ENCODE measurements at regions not wholly inside any gene's neighbourhood (a gene's known extent, or its start where the extent isn't known, plus 50 kb on each side); places are given as distances from the start of the nearest gene placed in this dataset.

DNA sequence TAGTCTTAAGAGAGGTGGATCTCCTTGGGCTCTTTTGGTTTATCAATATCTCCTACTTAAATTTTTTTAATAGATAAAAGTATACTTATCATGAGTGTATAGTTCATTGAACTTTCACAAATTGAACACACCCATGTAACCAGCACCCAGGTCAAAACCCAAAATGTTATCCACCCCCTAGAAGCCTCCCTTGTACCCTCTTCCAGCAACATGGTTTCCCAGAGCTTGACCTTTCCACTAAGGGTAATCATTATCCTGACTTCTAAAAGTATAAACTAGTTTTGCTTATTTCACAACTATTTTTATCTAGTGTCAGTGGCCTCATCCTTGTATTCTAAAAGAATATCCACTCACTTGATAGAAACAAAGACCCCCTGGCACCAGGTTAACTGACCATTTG is 106.8 kb downstream of the MDH1 start:
- Histone ChIP-seq H3K9me3 (no peaks in the 10 kb centered on the region), H3K27ac (peak overlapping the region; percentile 18 to 91 (median 40)), H3K36me3 (no peaks in the 10 kb centered on the region), H3K4me1 (peaks cover 0 to 54% (median 18%) of the 10 kb centered on the region in 4 donors), H3K4me3 (no peak overlapping the region), H3K27me3 (no peaks in the 10 kb centered on the region)
- intact Hi-C loops (cut with DNase I): loop anchor here in 1 of 2 donors (10.0 kb wide), 1 partner anchor 189 kb away; no protein-coding TSS in a partner anchor
- TF ChIP-seq POLR2A (IDR thresholded peaks at IDR 0.05): no peak
- TF ChIP-seq, protein P1, sequence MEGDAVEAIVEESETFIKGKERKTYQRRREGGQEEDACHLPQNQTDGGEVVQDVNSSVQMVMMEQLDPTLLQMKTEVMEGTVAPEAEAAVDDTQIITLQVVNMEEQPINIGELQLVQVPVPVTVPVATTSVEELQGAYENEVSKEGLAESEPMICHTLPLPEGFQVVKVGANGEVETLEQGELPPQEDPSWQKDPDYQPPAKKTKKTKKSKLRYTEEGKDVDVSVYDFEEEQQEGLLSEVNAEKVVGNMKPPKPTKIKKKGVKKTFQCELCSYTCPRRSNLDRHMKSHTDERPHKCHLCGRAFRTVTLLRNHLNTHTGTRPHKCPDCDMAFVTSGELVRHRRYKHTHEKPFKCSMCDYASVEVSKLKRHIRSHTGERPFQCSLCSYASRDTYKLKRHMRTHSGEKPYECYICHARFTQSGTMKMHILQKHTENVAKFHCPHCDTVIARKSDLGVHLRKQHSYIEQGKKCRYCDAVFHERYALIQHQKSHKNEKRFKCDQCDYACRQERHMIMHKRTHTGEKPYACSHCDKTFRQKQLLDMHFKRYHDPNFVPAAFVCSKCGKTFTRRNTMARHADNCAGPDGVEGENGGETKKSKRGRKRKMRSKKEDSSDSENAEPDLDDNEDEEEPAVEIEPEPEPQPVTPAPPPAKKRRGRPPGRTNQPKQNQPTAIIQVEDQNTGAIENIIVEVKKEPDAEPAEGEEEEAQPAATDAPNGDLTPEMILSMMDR (IDR thresholded peaks at IDR 0.05): no peak
- no peak for DNase-seq
- ATAC-seq: peak; percentile 28 to 69 (median 48)

DNA sequence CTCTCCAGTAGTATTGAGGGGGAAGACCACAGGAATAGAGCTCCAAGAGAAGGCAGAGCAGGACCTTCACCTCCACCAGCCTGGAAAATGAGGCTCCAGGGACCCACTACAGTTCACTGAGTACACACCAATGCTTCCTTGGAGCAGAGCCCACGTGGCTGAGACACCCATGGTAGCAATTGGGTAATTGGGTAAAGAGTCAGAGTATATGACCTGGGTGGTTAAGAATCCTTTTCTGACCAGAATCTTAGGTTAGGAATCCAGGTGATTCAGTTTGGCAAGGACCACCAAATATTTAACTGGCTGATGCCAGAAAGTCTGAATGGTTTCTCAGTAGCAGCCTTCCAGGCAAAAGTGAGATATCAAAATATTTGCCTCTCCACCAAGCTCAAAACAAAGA is 107.7 kb downstream of the MDH1 start:
- H3K27me3 ChIP-seq: no peaks in the 10 kb centered on the region
- peak; percentile 58 to 70 (median 59) for ATAC-seq
- 33% methylated on average over 1 of the region's 1 CpG for WGBS (ENCODE audit: insufficient coverage, low coverage, low lambda C conversion rate, missing lambda C conversion rate)
- H3K9me3 ChIP-seq: no peaks in the 10 kb centered on the region
- TF ChIP-seq, protein P1 (IDR thresholded peaks at IDR 0.05): no peak
- no peak for TF ChIP-seq POLR2A (IDR thresholded peaks at IDR 0.05)
- H3K4me1 ChIP-seq: peaks cover 0 to 54% (median 18%) of the 10 kb centered on the region in 4 donors
- H3K27ac ChIP-seq: peak overlapping the region; percentile 18 to 91 (median 40)
- peak in 2 of 3 donors; percentile 57 to 74 for DNase-seq
- H3K36me3 ChIP-seq: no peaks in the 10 kb centered on the region
- no peak overlapping the region for H3K4me3 ChIP-seq
- intact Hi-C loops (cut with DNase I): loop anchor here in 1 of 2 donors (10.0 kb wide), 1 partner anchor 188 kb away; no protein-coding TSS in a partner anchor

DNA sequence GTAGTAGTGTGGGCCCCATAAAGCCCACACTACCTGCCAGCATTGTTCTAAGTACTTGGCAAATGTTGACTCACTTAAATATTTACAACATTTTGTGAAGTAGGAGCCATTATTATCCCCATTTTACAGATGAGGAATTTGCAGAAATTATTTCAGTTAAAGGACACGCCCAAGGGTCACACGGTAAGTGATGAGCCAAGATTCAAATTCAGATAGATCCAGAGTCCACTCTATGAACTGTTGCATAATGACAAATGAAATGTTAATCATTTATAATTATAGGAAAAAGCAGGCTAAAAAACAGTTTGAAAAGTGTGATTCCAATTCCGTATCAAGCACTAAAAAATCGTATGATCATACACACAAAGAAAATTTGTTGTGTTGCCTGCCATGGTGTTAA is 108.4 kb downstream of the MDH1 start:
- peak overlapping the region; percentile 74 to 91 (median 80) for H3K27ac ChIP-seq
- no peaks in the 10 kb centered on the region for H3K9me3 ChIP-seq
- H3K4me3 ChIP-seq: peak overlapping the region in 2 of 3 donors; percentile 5 to 6
- no peak for DNase-seq
- H3K36me3 ChIP-seq: no peaks in the 10 kb centered on the region
- TF ChIP-seq POLR2A (IDR thresholded peaks at IDR 0.05): no peak
- TF ChIP-seq, protein P1 (IDR thresholded peaks at IDR 0.05): no peak
- intact Hi-C loops (cut with DNase I): loop anchor here in 1 of 2 donors (10.0 kb wide), 1 partner anchor 188 kb away; no protein-coding TSS in a partner anchor
- ATAC-seq: peak; percentile 52 to 71 (median 54)
- H3K27me3 ChIP-seq: no peaks in the 10 kb centered on the region
- peaks cover 0 to 54% (median 17%) of the 10 kb centered on the region in 4 donors for H3K4me1 ChIP-seq
- WGBS (ENCODE audit: insufficient coverage, low coverage, low lambda C conversion rate, missing lambda C conversion rate): 36% methylated on average over 4 of the region's 4 CpGs

DNA sequence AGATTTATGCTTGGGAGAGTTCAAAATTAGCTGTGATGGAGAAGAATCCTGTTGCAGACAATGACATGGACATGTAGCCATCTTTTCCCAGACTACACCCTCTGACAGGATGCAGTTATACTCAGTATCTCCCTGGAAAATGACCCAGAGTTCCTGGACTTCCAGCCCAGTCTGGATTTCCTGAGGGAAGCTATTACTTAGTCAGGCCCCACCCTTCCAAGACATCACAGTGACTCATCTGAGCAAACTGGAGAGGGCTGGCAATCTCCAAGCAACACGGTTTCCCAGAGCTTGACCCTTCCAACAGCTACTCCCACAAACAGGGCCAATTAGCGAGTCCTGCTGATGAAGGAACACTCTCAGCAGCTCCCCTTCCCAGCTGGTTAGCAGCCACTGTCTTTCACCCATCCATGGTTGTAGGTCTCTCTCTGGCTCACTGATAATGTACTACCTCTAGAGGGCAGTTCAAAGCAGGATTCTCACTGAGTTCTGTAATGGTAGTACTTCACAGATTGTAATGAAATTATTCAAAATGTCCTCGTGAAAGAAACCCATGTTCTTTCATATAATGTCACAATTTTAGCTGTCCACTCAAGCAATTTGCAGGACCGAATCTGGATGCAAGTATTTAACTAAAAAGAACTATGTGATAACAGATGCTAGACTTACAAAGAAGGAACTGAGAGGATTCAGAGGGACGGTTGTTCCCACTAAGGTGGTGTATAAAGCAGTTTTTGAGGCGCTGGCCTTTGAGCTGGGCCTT is 110.2 kb downstream of the MDH1 start:
- no peak for TF ChIP-seq POLR2A (IDR thresholded peaks at IDR 0.05)
- TF ChIP-seq, protein P1 (IDR thresholded peaks at IDR 0.05): peak; percentile 55 to 71 (median 68)
- Histone ChIP-seq H3K27me3 (no peaks in the 10 kb centered on the region), H3K4me3 (no peak overlapping the region), H3K9me3 (no peaks in the 10 kb centered on the region), H3K27ac (peak overlapping the region; percentile 74 to 91 (median 80)), H3K36me3 (no peaks in the 10 kb centered on the region), H3K4me1 (peaks cover 0 to 54% (median 16%) of the 10 kb centered on the region in 4 donors)
- 38% methylated on average over 6 of the region's 6 CpGs for WGBS (ENCODE audit: insufficient coverage, low coverage, low lambda C conversion rate, missing lambda C conversion rate)
- intact Hi-C loops (cut with DNase I): loop anchor here in 1 of 2 donors (10.0 kb wide), 1 partner anchor 186 kb away; no protein-coding TSS in a partner anchor
- DNase-seq (peak in 1 of 3 donors; percentile 52), ATAC-seq (peak; percentile 69 to 90 (median 74))
